ENCODE measurements at regions not wholly inside any gene's neighbourhood (a gene's known extent, or its start where the extent isn't known, plus 50 kb on each side); places are given as distances from the start of the nearest gene placed in this dataset.
"Not testable (repeated sequence)": the region's sequence is repeated elsewhere in the genome, so short reads cannot be mapped to it uniquely, and the experiment has no call there.

GRCh38 chr12:5262450-5262849 is 169.5 kb upstream of the NTF3 start:
- no peak for DNase-seq (ENCODE audit: low read depth in 2 of 2)

GRCh38 chr12:5262885-5263284 is 169.0 kb upstream of the NTF3 start:
- no peak for DNase-seq (ENCODE audit: low read depth in 2 of 2)

- no peak for DNase-seq (ENCODE audit: low read depth in 2 of 2)
Observed at GRCh38 chr12:5264006-5264405, 167.9 kb upstream of the NTF3 start.

GRCh38 chr12:5267603-5268423 is 164.1 kb upstream of the NTF3 start:
- DNase-seq (ENCODE audit: low read depth in 2 of 2): no peak

- no peak for DNase-seq (ENCODE audit: low read depth in 2 of 2)
Observed at GRCh38 chr12:5268424-5269210, 163.3 kb upstream of the NTF3 start.

- DNase-seq (ENCODE audit: low read depth in 2 of 2): no peak
Observed at GRCh38 chr12:5269846-5270245, 162.1 kb upstream of the NTF3 start.

- DNase-seq (ENCODE audit: low read depth in 2 of 2): no peak
Observed at GRCh38 chr12:5272018-5272785, 159.7 kb upstream of the NTF3 start.

- no peak for DNase-seq (ENCODE audit: low read depth in 2 of 2)
Observed at GRCh38 chr12:5273709-5274108, 158.2 kb upstream of the NTF3 start.

GRCh38 chr12:5276327-5276880 is 155.5 kb upstream of the NTF3 start:
- no peak for DNase-seq (ENCODE audit: low read depth in 2 of 2)

GRCh38 chr12:5280086-5280485 is 151.8 kb upstream of the NTF3 start:
- DNase-seq (ENCODE audit: low read depth in 2 of 2): no peak

- DNase-seq (ENCODE audit: low read depth in 2 of 2): not testable (repeated sequence)
Observed at GRCh38 chr12:5290368-5290767, 141.5 kb upstream of the NTF3 start.

- DNase-seq (ENCODE audit: low read depth in 2 of 2): no peak
Observed at GRCh38 chr12:5292651-5293050, 139.3 kb upstream of the NTF3 start.

- no peak for DNase-seq (ENCODE audit: low read depth in 2 of 2)
Observed at GRCh38 chr12:5293773-5294172, 138.1 kb upstream of the NTF3 start.

GRCh38 chr12:5294274-5295070 is 137.4 kb upstream of the NTF3 start:
- no peak for DNase-seq (ENCODE audit: low read depth in 2 of 2)

- no peak for DNase-seq (ENCODE audit: low read depth in 2 of 2)
Observed at GRCh38 chr12:5295151-5295550, 136.8 kb upstream of the NTF3 start.

- no peak for DNase-seq (ENCODE audit: low read depth in 2 of 2)
Observed at GRCh38 chr12:5295996-5296395, 135.9 kb upstream of the NTF3 start.

- no peak for DNase-seq (ENCODE audit: low read depth in 2 of 2)
Observed at GRCh38 chr12:5301539-5301938, 130.4 kb upstream of the NTF3 start.

GRCh38 chr12:5305425-5305824 is 126.5 kb upstream of the NTF3 start:
- no peak for DNase-seq (ENCODE audit: low read depth in 2 of 2)

GRCh38 chr12:5305886-5306545 is 125.9 kb upstream of the NTF3 start:
- DNase-seq (ENCODE audit: low read depth in 2 of 2): no peak

- DNase-seq (ENCODE audit: low read depth in 2 of 2): no peak
Observed at GRCh38 chr12:5307065-5307464, 124.8 kb upstream of the NTF3 start.

GRCh38 chr12:5308216-5308615 is 123.7 kb upstream of the NTF3 start:
- DNase-seq (ENCODE audit: low read depth in 2 of 2): no peak

Measured in stimulated activated CD4-positive, alpha-beta T cell treated with anti-CD3 and anti-CD28 coated beads, Interleukin-1b, Interleukin-23, amount 100 ng/mL, for 4 hours (primary cell).